Spleen (tissue), 7 donors: ENCODE measurements at regions not wholly inside any gene's neighbourhood (a gene's known extent, or its start where the extent isn't known, plus 50 kb on each side); places are given as distances from the start of the nearest gene placed in this dataset.

Experiments
- POLR2A ChIP-seq, 3 donors: fragments of 450-650 bp; IDR thresholded peaks; one replicate each; pipeline ENCODE4 v1.5.1; 2017; ENCODE audit warnings: antibody characterized with exemption in 3 of 3, mild to moderate bottlenecking in 1 of 3
- TF ChIP-seq, protein P1 (sequence below), 11 experiments: fragments of 200-600 bp in 7 of 11; fragments of 450-650 bp in 4 of 11; sonication (generic) in 4 of 11; IDR thresholded peaks in 8 of 11; conservative IDR thresholded peaks in 3 of 11; 1 replicate in 7 of 11; 2 replicates in 4 of 11; pipeline versions ENCODE4 v1.4.0 to v1.8.0; 2016 to 2021; ENCODE audit warnings: antibody characterized with exemption in 11 of 11, inconsistent platforms in 4 of 11, mild to moderate bottlenecking in 1 of 11
- donor health status: DM: no; HTN: no; CAD: no; lungs with moderate emphysema.
- donor health status: DM: no; HTN: no; CAD: no.
- donor health status: DM: no; HTN: no; CAD: no.

DNA sequence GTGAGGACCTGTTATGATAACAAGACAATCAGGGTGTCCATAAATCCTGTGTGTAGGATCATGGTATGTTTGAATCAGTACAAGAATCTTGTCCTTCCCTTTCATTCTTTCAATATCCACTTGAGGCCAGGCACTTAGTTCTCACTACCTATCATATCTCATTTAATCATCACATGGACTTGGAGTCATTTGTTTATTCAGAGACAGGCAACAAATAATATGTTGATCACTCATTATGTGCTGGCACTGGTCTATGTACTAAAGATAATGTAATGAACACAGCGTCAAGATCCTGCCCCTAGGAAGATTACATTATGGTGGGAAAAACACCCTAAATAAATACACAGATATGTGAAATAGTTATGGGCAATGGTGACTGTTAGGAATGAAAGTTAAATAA, 342.6 kb downstream of the LPIN1 start:
- TF ChIP-seq, protein P1, sequence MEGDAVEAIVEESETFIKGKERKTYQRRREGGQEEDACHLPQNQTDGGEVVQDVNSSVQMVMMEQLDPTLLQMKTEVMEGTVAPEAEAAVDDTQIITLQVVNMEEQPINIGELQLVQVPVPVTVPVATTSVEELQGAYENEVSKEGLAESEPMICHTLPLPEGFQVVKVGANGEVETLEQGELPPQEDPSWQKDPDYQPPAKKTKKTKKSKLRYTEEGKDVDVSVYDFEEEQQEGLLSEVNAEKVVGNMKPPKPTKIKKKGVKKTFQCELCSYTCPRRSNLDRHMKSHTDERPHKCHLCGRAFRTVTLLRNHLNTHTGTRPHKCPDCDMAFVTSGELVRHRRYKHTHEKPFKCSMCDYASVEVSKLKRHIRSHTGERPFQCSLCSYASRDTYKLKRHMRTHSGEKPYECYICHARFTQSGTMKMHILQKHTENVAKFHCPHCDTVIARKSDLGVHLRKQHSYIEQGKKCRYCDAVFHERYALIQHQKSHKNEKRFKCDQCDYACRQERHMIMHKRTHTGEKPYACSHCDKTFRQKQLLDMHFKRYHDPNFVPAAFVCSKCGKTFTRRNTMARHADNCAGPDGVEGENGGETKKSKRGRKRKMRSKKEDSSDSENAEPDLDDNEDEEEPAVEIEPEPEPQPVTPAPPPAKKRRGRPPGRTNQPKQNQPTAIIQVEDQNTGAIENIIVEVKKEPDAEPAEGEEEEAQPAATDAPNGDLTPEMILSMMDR (IDR thresholded peaks at IDR 0.05 in 8 of 11, conservative IDR thresholded peaks at IDR 0.05 in 3 of 11) = no peak
- TF ChIP-seq POLR2A (IDR thresholded peaks at IDR 0.05) = no peak
